GM23338 (cell line): ENCODE measurements at regions not wholly inside any gene's neighbourhood (a gene's known extent, or its start where the extent isn't known, plus 50 kb on each side); places are given as distances from the start of the nearest gene placed in this dataset.

Experiments
- EZH2 ChIP-seq: fragments of 200-600 bp; sonication (generic); IDR thresholded peaks from one replicate; pipeline ENCODE4 v1.8.0; 2017; ENCODE audit warnings: antibody characterized with exemption, mild to moderate bottlenecking, low read depth; ENCODE audit not compliant: unreplicated experiment
- EZH2phosphoT487 ChIP-seq: fragments of 200-600 bp; sonication (generic); IDR thresholded peaks from one replicate; pipeline ENCODE4 v1.8.1; 2018; ENCODE audit warnings: antibody characterized with exemption; ENCODE audit not compliant: unreplicated experiment
- JUNB ChIP-seq: IDR thresholded peaks from one replicate; pipeline ENCODE4 v1.6.1; 2016; ENCODE audit warnings: antibody characterized with exemption; ENCODE audit not compliant: unreplicated experiment
- POLR2AphosphoS5 ChIP-seq: IDR thresholded peaks from 2 replicates; pipeline ENCODE4 v1.6.1; 2016; ENCODE audit warnings: antibody characterized with exemption, low read depth
- TF ChIP-seq, protein P1 (sequence below), 2 experiments: fragments of 200-600 bp in 1 of 2; sonication (generic) in 1 of 2; conservative IDR thresholded peaks; 2 replicates each; pipeline versions ENCODE4 v1.5.1 to v1.6.1; 2016 to 2017; ENCODE audit warnings: antibody characterized with exemption in 2 of 2, low read depth in 2 of 2, mild to moderate bottlenecking in 2 of 2, moderate library complexity in 1 of 2

DNA sequence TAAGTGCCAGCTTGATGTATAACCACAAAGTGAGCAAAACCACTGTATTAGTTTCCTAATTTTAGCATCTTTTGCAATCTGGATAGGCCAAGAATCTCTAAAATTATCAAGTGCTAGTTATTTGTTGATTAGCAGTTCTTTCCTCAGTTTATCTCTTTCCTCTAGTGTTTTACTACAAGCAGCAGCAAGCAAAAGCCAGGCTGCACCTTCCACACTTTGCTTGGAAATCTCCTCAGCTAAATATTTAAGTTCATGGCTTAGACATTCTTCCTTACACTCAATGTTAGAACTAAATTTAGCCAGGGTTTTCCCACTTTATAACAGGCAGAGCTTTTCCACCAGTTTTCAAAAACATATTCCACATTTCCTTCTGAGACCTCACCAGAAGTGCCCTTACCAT, 85.7 kb upstream of the BMPER start:
- TF ChIP-seq EZH2phosphoT487 (no peak), EZH2 (no peak), POLR2AphosphoS5 (no peak), JUNB (no peak)
- TF ChIP-seq, protein P1, sequence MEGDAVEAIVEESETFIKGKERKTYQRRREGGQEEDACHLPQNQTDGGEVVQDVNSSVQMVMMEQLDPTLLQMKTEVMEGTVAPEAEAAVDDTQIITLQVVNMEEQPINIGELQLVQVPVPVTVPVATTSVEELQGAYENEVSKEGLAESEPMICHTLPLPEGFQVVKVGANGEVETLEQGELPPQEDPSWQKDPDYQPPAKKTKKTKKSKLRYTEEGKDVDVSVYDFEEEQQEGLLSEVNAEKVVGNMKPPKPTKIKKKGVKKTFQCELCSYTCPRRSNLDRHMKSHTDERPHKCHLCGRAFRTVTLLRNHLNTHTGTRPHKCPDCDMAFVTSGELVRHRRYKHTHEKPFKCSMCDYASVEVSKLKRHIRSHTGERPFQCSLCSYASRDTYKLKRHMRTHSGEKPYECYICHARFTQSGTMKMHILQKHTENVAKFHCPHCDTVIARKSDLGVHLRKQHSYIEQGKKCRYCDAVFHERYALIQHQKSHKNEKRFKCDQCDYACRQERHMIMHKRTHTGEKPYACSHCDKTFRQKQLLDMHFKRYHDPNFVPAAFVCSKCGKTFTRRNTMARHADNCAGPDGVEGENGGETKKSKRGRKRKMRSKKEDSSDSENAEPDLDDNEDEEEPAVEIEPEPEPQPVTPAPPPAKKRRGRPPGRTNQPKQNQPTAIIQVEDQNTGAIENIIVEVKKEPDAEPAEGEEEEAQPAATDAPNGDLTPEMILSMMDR (conservative IDR thresholded peaks at IDR 0.05; ENCODE audit: low read depth in 2 of 2), result no peak
